Heart left ventricle (tissue), 13 donors: ENCODE measurements at regions not wholly inside any gene's neighbourhood (a gene's known extent, or its start where the extent isn't known, plus 50 kb on each side); places are given as distances from the start of the nearest gene placed in this dataset.
"Not testable (repeated sequence)": the region's sequence is repeated elsewhere in the genome, so short reads cannot be mapped to it uniquely, and the experiment has no call there.

ENCODE experiments used
- CTCF ChIP-seq, 12 donors: fragments of 200-600 bp; sonication (generic) in 4 of 12; IDR thresholded peaks; one replicate each; pipeline versions ENCODE4 v1.5.0 to v1.8.0; 2018 to 2022; ENCODE audit warnings: antibody characterized with exemption in 12 of 12, mild to moderate bottlenecking in 5 of 12
- POLR2A ChIP-seq, 2 donors: fragments of 450-650 bp; IDR thresholded peaks; one replicate each; pipeline ENCODE4 v1.6.1; 2017; ENCODE audit warnings: antibody characterized with exemption in 2 of 2, mild to moderate bottlenecking in 2 of 2, moderate library complexity in 2 of 2
- donor health status: ischemic (EF 13 %, LVEDD 7.1; RV severe dilation, severe dysfunction).
- donor health status: DM: no; HTN: yes; CAD: no.
- donor health status: DM: no; HTN: no; CAD: no.
- donor health status: ischemic (EF 25% LVEDD 6.9; RV normal size, moderate dysfunction).
- donor health status: ischemic (EF 25% LVEDD 5.7; RV mildly dilated, moderate dysfunction).
- donor health status: ischemic (EF 35%, LVEDD 5.7; RV mildly dilated, moderate dysfunction).
- donor health status: nonischemic (EF 11% LVEDD 7.7; RV severe dilation, severe dysfunction).
- donor health status: DM: yes; HTN: yes; CAD: no.
- donor health status: PGD.
- donor health status: ischemic (EF 29% LVEDD 5.4; RV normal size, mild dysfunction).
- donor health status: nonischemic (EF 23%, LVEDD 6.1; RV moderate dilation, normal function).

GRCh38 chr2:190595879-190596278 lies 53.0 kb upstream of the NAB1 start:
- TF ChIP-seq POLR2A, CTCF (IDR thresholded peaks at IDR 0.05): not testable (repeated sequence)
